Stimulated activated effector memory CD8-positive, alpha-beta T cell treated with anti-CD3 and anti-CD28 coated beads, Interleukin-12 subunit alpha, Interleukin-12 subunit beta, amount 100 ng/mL, for 72 hours (primary cell): ENCODE measurements at regions not wholly inside any gene's neighbourhood (a gene's known extent, or its start where the extent isn't known, plus 50 kb on each side); places are given as distances from the start of the nearest gene placed in this dataset.
"Not testable (repeated sequence)": the region's sequence is repeated elsewhere in the genome, so short reads cannot be mapped to it uniquely, and the experiment has no call there.

Experiments
- ATAC-seq: fragments of 150-1000 bp; cut with Tn5 transposase; 2 replicates; pipeline ENCODE4 v1.10.0; 2021
- DNase-seq, 2 donors: peaks; one replicate each; pipeline ENCODE4 v3.0.0; 2021 to 2022; ENCODE audit warnings: low spot score in 2 of 2
- H3K27ac Mint-ChIP-seq: one replicate; pipeline ENCODE4 v1.8.0; 2022; ENCODE audit warnings: mild to moderate bottlenecking, mixed read lengths
- H3K36me3 Mint-ChIP-seq: one replicate; pipeline ENCODE4 v1.8.0; 2022; ENCODE audit warnings: mild to moderate bottlenecking, mixed read lengths
- H3K4me1 Mint-ChIP-seq: one replicate; pipeline ENCODE4 v1.8.0; 2022; ENCODE audit warnings: mixed read lengths
- H3K4me3 Mint-ChIP-seq: one replicate; pipeline ENCODE4 v1.8.0; 2022; ENCODE audit warnings: mild to moderate bottlenecking, mixed read lengths
- H3K9me3 Mint-ChIP-seq: one replicate; pipeline ENCODE4 v1.8.0; 2022; ENCODE audit warnings: mixed read lengths

DNA sequence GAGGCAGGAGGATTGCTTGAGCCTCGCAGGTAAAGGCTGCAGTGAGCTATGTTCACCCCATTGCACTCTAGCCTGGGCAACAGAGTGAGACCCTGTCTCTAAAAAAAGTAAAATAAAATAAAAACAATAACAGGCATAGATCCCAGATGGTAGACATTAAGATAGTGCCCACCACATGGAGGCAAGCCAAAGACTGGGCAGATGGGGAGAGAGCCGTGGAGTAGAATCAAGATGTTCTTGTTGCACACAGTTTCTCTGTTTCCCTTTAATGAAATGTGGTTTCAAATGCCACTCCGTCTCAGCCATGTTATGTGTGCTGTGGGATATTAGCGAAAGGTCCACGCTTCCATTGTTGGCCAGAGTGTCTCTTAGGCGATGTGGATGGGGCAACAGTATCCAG is 63.8 kb upstream of the TBL1X start:
- H3K27ac Mint-ChIP-seq = no peak overlapping the region
- ATAC-seq = no peak

DNA sequence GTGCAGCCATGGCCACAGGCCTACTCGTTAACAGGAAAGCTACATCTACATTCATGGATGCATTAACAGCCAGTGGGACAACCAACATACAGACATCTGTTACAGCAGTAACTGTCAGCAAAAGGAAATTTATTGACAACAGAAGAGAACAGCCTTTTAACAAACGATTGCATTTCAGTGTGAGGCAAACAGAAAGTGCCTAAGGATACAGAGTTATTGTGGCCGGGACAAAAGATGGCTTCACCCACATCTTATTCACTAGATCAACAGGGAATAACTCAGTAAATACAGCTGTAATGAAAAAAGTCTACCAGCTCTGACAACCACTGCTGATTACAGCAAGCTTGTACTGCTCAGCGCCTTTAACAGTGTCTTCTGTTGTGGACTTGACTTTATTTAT is 61.5 kb upstream of the TBL1X start:
- no peaks in the 10 kb centered on the region for H3K36me3 Mint-ChIP-seq
- H3K27ac Mint-ChIP-seq = no peak overlapping the region
- no peak for ATAC-seq
- H3K9me3 Mint-ChIP-seq = no peaks in the 10 kb centered on the region
- no peaks in the 10 kb centered on the region for H3K4me1 Mint-ChIP-seq
- DNase-seq = no peak
- H3K4me3 Mint-ChIP-seq = no peak overlapping the region

More for the DNA sequence above, 63.8 kb upstream of the TBL1X start:
- H3K36me3 Mint-ChIP-seq = no peaks in the 10 kb centered on the region
- no peak for DNase-seq
- H3K4me3 Mint-ChIP-seq = no peak overlapping the region
- H3K4me1 Mint-ChIP-seq = no peaks in the 10 kb centered on the region
- H3K9me3 Mint-ChIP-seq = no peaks in the 10 kb centered on the region

DNA sequence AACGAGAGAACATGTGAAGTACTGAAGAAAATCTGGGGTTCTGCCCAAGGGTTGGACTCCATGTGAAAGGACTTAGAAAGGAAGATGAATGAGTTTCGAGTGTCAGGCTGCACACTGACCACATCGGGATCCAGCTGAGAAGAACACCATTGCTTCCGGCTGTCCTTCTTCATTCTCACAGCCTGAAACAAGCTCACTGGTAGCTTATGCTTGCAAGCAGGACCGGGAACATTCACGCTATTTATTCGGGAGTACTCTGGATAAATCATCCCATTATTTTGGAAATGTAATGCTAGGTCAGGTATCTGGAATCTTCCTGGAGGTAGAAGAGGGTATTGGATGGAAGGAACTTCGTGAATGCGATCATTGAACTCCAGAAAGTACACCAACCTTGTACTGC is 59.2 kb upstream of the TBL1X start:
- H3K4me1 Mint-ChIP-seq, H3K36me3 Mint-ChIP-seq, H3K27ac Mint-ChIP-seq, DNase-seq, H3K4me3 Mint-ChIP-seq, ATAC-seq, H3K9me3 Mint-ChIP-seq: not testable (repeated sequence)

DNA sequence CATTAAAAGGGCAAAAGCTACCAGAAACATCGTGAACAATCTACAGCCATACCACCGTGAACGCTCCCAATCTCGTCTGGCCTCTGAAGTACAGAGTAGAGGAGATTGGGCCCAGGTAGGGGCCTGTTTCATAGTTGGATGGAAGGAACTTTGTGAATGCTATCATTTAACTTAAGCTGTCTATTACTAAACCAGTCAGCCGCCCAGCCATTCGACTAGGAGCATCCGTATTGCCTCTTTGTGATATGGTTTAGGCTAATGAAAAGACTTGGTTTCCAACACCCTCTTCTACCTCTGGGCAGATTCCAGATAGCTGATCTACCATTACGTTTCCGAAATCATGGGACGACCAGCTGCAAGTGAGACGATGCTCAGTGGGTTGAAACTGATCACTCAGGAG is 54.0 kb upstream of the TBL1X start:
- not testable (repeated sequence) for ATAC-seq, DNase-seq, H3K4me1 Mint-ChIP-seq, H3K9me3 Mint-ChIP-seq, H3K4me3 Mint-ChIP-seq, H3K36me3 Mint-ChIP-seq, H3K27ac Mint-ChIP-seq

DNA sequence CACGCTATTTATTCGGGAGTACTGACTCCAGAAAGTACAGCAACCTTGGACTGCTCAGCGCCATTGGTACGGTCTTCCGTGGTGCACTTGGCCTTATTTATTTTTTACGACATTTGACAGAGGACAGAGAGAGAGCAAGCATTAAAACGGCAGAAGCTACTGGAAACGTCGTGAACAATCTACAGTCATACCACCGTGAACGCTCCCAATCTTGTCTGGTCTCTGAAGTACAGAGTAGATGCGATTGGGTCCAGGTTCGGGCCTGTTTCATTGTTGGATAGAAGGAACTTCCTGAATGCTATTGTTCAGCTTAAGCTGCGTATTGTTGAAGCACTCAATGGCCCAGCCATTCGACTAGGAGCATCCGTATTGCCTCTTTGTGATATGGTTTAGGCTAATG is 53.2 kb upstream of the TBL1X start:
- H3K36me3 Mint-ChIP-seq, DNase-seq, H3K9me3 Mint-ChIP-seq, H3K27ac Mint-ChIP-seq, H3K4me3 Mint-ChIP-seq, ATAC-seq, H3K4me1 Mint-ChIP-seq: not testable (repeated sequence)

DNA sequence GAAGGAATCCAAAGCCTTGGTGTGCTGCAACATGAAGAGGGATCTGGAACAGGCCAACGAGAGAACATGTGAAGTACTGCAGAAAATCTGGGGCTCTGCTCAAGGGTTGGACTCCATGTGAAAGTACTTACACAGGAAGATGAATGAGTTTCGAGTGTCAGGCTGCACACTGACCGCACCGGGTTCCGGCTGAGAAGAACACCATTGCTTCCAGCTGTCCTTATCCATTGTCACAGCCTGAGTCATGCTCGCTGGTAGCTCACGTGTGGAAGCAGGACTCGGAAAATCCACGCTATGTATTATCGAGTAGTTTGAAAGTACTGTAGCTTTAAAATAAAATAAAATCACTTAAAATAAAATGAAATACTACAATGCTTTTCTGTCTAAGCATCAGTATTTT is 50.4 kb upstream of the TBL1X start:
- ATAC-seq (no peak), DNase-seq (no peak)
- H3K4me3 Mint-ChIP-seq = no peak overlapping the region
- no peak overlapping the region for H3K27ac Mint-ChIP-seq
- H3K4me1 Mint-ChIP-seq = no peaks in the 10 kb centered on the region
- no peaks in the 10 kb centered on the region for H3K36me3 Mint-ChIP-seq
- H3K9me3 Mint-ChIP-seq = no peaks in the 10 kb centered on the region
